Neural cell (in vitro differentiated cells): ENCODE measurements at regions not wholly inside any gene's neighbourhood (a gene's known extent, or its start where the extent isn't known, plus 50 kb on each side); places are given as distances from the start of the nearest gene placed in this dataset.

Experiments used
- H2AFZ ChIP-seq: fragments of 200-600, 300-800 bp; sonication (generic), shearing (Covaris generic); 2 replicates; pipeline ENCODE4 v1.6.0; 2014; ENCODE audit warnings: low read depth, mild to moderate bottlenecking, antibody characterized with exemption, low read length, moderate library complexity
- H3F3A ChIP-seq: fragments of 200-600 bp; shearing (Covaris generic); 2 replicates; pipeline ENCODE4 v1.6.1; 2016; ENCODE audit warnings: mild to moderate bottlenecking, moderate library complexity, mixed read lengths, antibody characterized with exemption, low read length; ENCODE audit not compliant: insufficient read depth, poor library complexity, severe bottlenecking
- H3K27ac ChIP-seq: fragments of 200-600, 300-800 bp; sonication (generic), shearing (Covaris generic); 2 replicates; pipeline ENCODE4 v1.5.1; 2014; ENCODE audit warnings: mild to moderate bottlenecking, low read length, moderate library complexity
- H3K27me3 ChIP-seq: fragments of 300-800, 200-600 bp; sonication (generic), shearing (Covaris generic); 2 replicates; pipeline ENCODE4 v1.6.0; 2014; ENCODE audit warnings: mild to moderate bottlenecking, low read depth, low read length, moderate library complexity; ENCODE audit not compliant: insufficient read depth
- H3K36me3 ChIP-seq: fragments of 300-800, 200-600 bp; sonication (generic), shearing (Covaris generic); 2 replicates; pipeline ENCODE4 v1.5.1; 2014; ENCODE audit warnings: mild to moderate bottlenecking, antibody characterized with exemption, low read length, moderate library complexity; ENCODE audit not compliant: insufficient read depth
- H3K4me2 ChIP-seq: fragments of 300-800, 200-600 bp; sonication (generic), shearing (Covaris generic); 2 replicates; pipeline ENCODE4 v1.6.0; 2014; ENCODE audit warnings: mild to moderate bottlenecking, low read length
- H3K4me3 ChIP-seq: fragments of 300-800, 200-600 bp; sonication (generic), shearing (Covaris generic); 2 replicates; pipeline ENCODE4 v1.5.1; 2014; ENCODE audit warnings: mild to moderate bottlenecking, low read length, moderate library complexity
- H3K79me2 ChIP-seq: fragments of 200-600 bp; shearing (Covaris generic); replicated peaks from 2 replicates; pipeline ENCODE4 v1.6.0; 2014; ENCODE audit warnings: mild to moderate bottlenecking, low read length, moderate library complexity; ENCODE audit not compliant: insufficient read depth
- H3K9ac ChIP-seq: fragments of 300-800, 200-600 bp; sonication (generic), shearing (Covaris generic); 2 replicates; pipeline ENCODE4 v1.6.1; 2016; ENCODE audit warnings: mild to moderate bottlenecking, low read length, mixed read lengths
- H3K9me2 ChIP-seq: fragments of 200-600 bp; shearing (Covaris generic); 2 replicates; pipeline ENCODE4 v1.6.1; 2016; ENCODE audit warnings: mild to moderate bottlenecking, low read length, mixed read lengths; ENCODE audit not compliant: insufficient read depth
- H3K9me3 ChIP-seq: fragments of 200-600, 300-800 bp; sonication (generic), shearing (Covaris generic); 2 replicates; pipeline ENCODE4 v1.6.1; 2016; ENCODE audit warnings: mild to moderate bottlenecking, mixed run types, low read length, moderate library complexity, mixed read lengths
- H4K20me1 ChIP-seq: fragments of 200-600 bp; shearing (Covaris generic); 2 replicates; pipeline ENCODE4 v1.6.1; 2016; ENCODE audit warnings: mild to moderate bottlenecking, mixed run types; ENCODE audit not compliant: insufficient read depth
- CTCF ChIP-seq: fragments of 450-650 bp; IDR thresholded peaks from 2 replicates; pipeline ENCODE4 v1.5.1; 2014; ENCODE audit warnings: antibody characterized with exemption, mild to moderate bottlenecking, moderate library complexity; ENCODE audit not compliant: poor library complexity, severe bottlenecking
- EP300 ChIP-seq: fragments of 450-650 bp; conservative IDR thresholded peaks from 2 replicates; pipeline ENCODE4 v1.6.1; 2014; ENCODE audit warnings: antibody characterized with exemption, mild to moderate bottlenecking, moderate library complexity; ENCODE audit not compliant: poor library complexity, severe bottlenecking
- EZH2 ChIP-seq: fragments of 200-600, 300-800 bp; shearing (Covaris generic), sonication (generic); IDR thresholded peaks from 2 replicates; pipeline ENCODE4 v1.6.1; 2014; ENCODE audit warnings: antibody characterized with exemption, low read length, borderline replicate concordance, mild to moderate bottlenecking; ENCODE audit not compliant: insufficient read depth, poor library complexity, severe bottlenecking
- MXI1 ChIP-seq: fragments of 450-650 bp; conservative IDR thresholded peaks from 2 replicates; pipeline ENCODE4 v1.6.1; 2014; ENCODE audit warnings: antibody characterized with exemption, mild to moderate bottlenecking; ENCODE audit not compliant: poor library complexity, severe bottlenecking
- POLR2AphosphoS5 ChIP-seq: IDR thresholded peaks from 2 replicates; pipeline ENCODE4 v1.6.1; 2012
- RAD21 ChIP-seq: fragments of 450-650 bp; conservative IDR thresholded peaks from 2 replicates; pipeline ENCODE4 v1.6.1; 2014; ENCODE audit warnings: antibody characterized with exemption, mild to moderate bottlenecking, moderate library complexity
- REST ChIP-seq: IDR thresholded peaks from 2 replicates; pipeline ENCODE4 v1.6.1; 2012; ENCODE audit warnings: borderline replicate concordance
- SMC3 ChIP-seq: fragments of 450-650 bp; conservative IDR thresholded peaks from 2 replicates; pipeline ENCODE4 v1.6.1; 2014; ENCODE audit warnings: antibody characterized with exemption, mild to moderate bottlenecking, moderate library complexity; ENCODE audit not compliant: poor library complexity
- TAF1 ChIP-seq: IDR thresholded peaks from 2 replicates; pipeline ENCODE4 v1.6.1; 2012; ENCODE audit warnings: low read depth

GRCh38 chr22:49242480-49242879 is 585.2 kb downstream of the BRD1 start:
- H3K9me2 ChIP-seq: no peaks in the 10 kb centered on the region
- H3K4me3 ChIP-seq: no peak overlapping the region
- no peak overlapping the region for H3K27ac ChIP-seq
- TF ChIP-seq TAF1 (no peak), EP300 (no peak), SMC3 (no peak), POLR2AphosphoS5 (no peak), REST (no peak), EZH2 (no peak), CTCF (no peak), RAD21 (no peak), MXI1 (no peak)
- no peak overlapping the region for H3K4me2 ChIP-seq
- no peaks in the 10 kb centered on the region for H4K20me1 ChIP-seq
- no peak overlapping the region for H3K9ac ChIP-seq
- no peak overlapping the region for H2AFZ ChIP-seq
- no peaks in the 10 kb centered on the region for H3K27me3 ChIP-seq
- H3K36me3 ChIP-seq: no peaks in the 10 kb centered on the region
- no peaks in the 10 kb centered on the region for H3K79me2 ChIP-seq
- H3F3A ChIP-seq: no peaks in the 10 kb centered on the region
- H3K9me3 ChIP-seq: no peaks in the 10 kb centered on the region

GRCh38 chr22:49241174-49241851 is 586.4 kb downstream of the BRD1 start:
- Histone ChIP-seq H3K9ac (no peak overlapping the region), H3K79me2 (no peaks in the 10 kb centered on the region), H3K9me3 (no peaks in the 10 kb centered on the region), H3K27me3 (no peaks in the 10 kb centered on the region), H2AFZ (no peak overlapping the region), H3K4me2 (no peak overlapping the region), H4K20me1 (no peaks in the 10 kb centered on the region), H3F3A (no peaks in the 10 kb centered on the region), H3K36me3 (no peaks in the 10 kb centered on the region), H3K4me3 (no peak overlapping the region), H3K27ac (no peak overlapping the region), H3K9me2 (no peaks in the 10 kb centered on the region)
- no peak for TF ChIP-seq MXI1
